ENCODE measurements at regions not wholly inside any gene's neighbourhood (a gene's known extent, or its start where the extent isn't known, plus 50 kb on each side); places are given as distances from the start of the nearest gene placed in this dataset.
A peak's percentile ranks its signal among the peaks of the same experiment; 100 is the strongest.

DNA sequence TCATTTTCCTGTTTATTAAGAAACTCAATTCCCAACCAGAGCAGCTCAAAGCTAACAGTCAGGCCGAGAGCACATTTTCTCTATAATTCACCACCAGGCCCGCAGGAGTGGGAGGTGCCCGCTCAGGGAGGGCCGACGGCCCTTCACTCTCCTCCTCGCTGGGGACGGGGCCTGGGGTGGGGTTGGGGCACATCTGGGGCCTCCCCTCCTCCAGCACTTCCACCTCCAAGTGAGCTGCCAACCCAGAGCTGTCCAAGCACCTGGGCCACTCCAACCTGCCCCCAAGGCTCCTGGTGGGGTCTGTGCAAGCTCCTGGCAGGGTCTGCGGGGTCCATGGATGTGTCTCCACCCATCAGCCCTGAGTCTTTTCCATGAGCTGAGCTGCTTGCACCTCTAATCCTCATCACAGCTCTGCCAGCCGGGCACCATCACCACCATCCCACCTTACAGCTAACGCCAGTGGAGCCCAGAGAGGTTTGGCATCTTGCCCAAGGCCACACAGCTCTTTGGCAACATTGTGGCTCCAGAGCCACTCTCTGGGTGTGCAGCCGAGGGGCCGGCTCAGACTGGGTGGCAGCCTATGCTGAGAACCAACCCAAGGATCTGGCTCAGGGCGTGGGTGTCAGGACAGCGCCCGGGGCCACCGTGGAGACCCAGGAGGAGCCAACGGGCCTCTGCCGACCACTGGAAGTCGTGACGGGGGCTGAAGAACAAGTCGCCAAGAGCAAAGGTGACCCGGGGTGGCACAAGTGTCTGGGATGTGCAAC, 193.5 kb downstream of the BRD1 start:
- TF ChIP-seq PPARA (CRISPR knock-in tag; IDR thresholded peaks at IDR 0.05; ENCODE audit: borderline replicate concordance) = no peak
- TF ChIP-seq ZFP3 (CRISPR knock-in tag; IDR thresholded peaks at IDR 0.05) = no peak
- no peak for TF ChIP-seq TOX (CRISPR knock-in tag; IDR thresholded peaks at IDR 0.05; ENCODE audit: borderline replicate concordance)
- TF ChIP-seq ISL1 (CRISPR knock-in tag; IDR thresholded peaks at IDR 0.05) = no peak
- no peak for TF ChIP-seq ZNF70 (CRISPR knock-in tag; IDR thresholded peaks at IDR 0.05)
- TF ChIP-seq, protein P1, sequence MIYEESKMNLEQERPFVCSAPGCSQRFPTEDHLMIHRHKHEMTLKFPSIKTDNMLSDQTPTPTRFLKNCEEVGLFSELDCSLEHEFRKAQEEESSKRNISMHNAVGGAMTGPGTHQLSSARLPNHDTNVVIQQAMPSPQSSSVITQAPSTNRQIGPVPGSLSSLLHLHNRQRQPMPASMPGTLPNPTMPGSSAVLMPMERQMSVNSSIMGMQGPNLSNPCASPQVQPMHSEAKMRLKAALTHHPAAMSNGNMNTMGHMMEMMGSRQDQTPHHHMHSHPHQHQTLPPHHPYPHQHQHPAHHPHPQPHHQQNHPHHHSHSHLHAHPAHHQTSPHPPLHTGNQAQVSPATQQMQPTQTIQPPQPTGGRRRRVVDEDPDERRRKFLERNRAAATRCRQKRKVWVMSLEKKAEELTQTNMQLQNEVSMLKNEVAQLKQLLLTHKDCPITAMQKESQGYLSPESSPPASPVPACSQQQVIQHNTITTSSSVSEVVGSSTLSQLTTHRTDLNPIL (CRISPR knock-in tag; IDR thresholded peaks at IDR 0.05; ENCODE audit: low read depth) = no peak
- no peak for TF ChIP-seq ARNTL (CRISPR knock-in tag; IDR thresholded peaks at IDR 0.05; ENCODE audit: borderline replicate concordance, low read depth)
- TF ChIP-seq ZFP30 (CRISPR knock-in tag; IDR thresholded peaks at IDR 0.05) = no peak
- no peak for TF ChIP-seq GLIS3 (CRISPR knock-in tag; IDR thresholded peaks at IDR 0.05)
- TF ChIP-seq OSR1 (CRISPR knock-in tag; IDR thresholded peaks at IDR 0.05) = no peak
- TF ChIP-seq ESRRG (CRISPR knock-in tag; IDR thresholded peaks at IDR 0.05) = no peak
- TF ChIP-seq, protein P2, sequence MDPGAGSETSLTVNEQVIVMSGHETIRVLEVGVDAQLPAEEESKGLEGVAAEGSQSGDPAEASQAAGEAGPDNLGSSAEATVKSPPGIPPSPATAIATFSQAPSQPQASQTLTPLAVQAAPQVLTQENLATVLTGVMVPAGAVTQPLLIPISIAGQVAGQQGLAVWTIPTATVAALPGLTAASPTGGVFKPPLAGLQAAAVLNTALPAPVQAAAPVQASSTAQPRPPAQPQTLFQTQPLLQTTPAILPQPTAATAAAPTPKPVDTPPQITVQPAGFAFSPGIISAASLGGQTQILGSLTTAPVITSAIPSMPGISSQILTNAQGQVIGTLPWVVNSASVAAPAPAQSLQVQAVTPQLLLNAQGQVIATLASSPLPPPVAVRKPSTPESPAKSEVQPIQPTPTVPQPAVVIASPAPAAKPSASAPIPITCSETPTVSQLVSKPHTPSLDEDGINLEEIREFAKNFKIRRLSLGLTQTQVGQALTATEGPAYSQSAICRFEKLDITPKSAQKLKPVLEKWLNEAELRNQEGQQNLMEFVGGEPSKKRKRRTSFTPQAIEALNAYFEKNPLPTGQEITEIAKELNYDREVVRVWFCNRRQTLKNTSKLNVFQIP (CRISPR knock-in tag; IDR thresholded peaks at IDR 0.05; ENCODE audit: borderline replicate concordance, low read depth) = no peak
- no peak for TF ChIP-seq TCF4 (CRISPR knock-in tag; IDR thresholded peaks at IDR 0.05; ENCODE audit: borderline replicate concordance)
- TF ChIP-seq ZC3H10 (CRISPR knock-in tag; IDR thresholded peaks at IDR 0.05) = no peak
- TF ChIP-seq CSDC2 (CRISPR knock-in tag; IDR thresholded peaks at IDR 0.05) = no peak
- TF ChIP-seq RARB (CRISPR knock-in tag; IDR thresholded peaks at IDR 0.05) = no peak
- TF ChIP-seq, protein P3, sequence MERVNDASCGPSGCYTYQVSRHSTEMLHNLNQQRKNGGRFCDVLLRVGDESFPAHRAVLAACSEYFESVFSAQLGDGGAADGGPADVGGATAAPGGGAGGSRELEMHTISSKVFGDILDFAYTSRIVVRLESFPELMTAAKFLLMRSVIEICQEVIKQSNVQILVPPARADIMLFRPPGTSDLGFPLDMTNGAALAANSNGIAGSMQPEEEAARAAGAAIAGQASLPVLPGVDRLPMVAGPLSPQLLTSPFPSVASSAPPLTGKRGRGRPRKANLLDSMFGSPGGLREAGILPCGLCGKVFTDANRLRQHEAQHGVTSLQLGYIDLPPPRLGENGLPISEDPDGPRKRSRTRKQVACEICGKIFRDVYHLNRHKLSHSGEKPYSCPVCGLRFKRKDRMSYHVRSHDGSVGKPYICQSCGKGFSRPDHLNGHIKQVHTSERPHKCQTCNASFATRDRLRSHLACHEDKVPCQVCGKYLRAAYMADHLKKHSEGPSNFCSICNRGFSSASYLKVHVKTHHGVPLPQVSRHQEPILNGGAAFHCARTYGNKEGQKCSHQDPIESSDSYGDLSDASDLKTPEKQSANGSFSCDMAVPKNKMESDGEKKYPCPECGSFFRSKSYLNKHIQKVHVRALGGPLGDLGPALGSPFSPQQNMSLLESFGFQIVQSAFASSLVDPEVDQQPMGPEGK (CRISPR knock-in tag; IDR thresholded peaks at IDR 0.05; ENCODE audit: borderline replicate concordance) = no peak
- no peak for TF ChIP-seq BACH2 (CRISPR knock-in tag; IDR thresholded peaks at IDR 0.05; ENCODE audit: borderline replicate concordance)
- TF ChIP-seq SNAI2 (CRISPR knock-in tag; IDR thresholded peaks at IDR 0.05) = no peak
- TF ChIP-seq ZNF8 (CRISPR knock-in tag; IDR thresholded peaks at IDR 0.05) = no peak
- ATAC-seq = no peak

DNA sequence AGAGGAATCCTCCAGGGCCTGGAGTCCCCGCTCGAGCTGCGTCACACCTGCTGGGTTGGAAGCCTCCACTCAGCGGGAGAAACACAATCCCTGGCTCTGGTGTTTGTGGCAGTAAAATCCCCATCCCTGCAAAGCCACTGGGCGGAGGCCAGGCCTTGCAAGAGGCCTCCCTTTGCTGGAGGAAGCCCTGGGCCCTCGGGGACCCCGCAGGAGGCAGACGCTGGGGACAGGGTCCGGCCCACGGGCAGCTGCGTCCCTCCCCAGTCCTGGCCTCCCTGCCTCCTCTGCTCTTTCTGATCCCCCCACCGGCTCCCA, 194.7 kb downstream of the BRD1 start:
- ATAC-seq = no peak

DNA sequence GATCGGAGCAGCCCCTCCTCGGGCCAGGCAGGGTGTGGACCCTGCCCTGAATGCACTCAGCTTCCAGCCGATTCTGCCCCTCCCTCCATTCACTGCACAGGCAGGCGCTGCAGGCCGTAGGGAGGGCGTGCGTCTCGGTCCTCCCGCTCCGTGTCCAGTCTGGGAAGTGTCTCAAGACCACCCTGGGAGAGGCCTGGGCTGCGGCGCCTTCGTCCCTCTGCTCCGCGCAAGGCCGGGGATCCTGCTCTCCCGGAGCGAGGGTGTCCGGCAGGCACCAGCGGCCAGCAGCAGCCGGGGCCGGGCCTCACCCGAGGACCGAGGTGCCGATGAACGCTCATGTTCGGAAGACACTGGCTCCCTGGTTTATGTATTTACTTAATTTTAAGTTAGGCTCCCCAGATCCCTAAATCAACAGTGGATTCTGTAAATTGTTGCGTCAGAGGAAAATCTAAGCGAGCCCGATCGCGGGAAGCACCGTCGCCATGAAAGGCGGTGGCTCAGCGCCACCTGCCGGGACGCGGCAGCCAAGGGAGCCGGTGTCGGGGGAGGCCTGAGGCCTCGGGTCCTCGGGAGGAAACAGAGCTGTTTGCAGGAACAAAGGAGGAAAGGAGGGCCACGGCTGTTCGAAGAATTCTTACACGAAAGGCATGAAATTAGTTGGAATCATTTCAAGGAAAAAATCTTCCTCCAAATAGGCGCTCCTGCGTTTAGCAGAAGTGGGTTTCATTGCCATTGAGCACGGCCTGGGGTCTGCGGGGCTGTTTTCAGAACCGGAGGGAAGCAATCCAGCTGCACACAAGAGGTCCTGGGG, 195.3 kb downstream of the BRD1 start:
- ATAC-seq = peak; percentile 83
- TF ChIP-seq ZNF8 (CRISPR knock-in tag; IDR thresholded peaks at IDR 0.05) = no peak
- TF ChIP-seq, protein P4, sequence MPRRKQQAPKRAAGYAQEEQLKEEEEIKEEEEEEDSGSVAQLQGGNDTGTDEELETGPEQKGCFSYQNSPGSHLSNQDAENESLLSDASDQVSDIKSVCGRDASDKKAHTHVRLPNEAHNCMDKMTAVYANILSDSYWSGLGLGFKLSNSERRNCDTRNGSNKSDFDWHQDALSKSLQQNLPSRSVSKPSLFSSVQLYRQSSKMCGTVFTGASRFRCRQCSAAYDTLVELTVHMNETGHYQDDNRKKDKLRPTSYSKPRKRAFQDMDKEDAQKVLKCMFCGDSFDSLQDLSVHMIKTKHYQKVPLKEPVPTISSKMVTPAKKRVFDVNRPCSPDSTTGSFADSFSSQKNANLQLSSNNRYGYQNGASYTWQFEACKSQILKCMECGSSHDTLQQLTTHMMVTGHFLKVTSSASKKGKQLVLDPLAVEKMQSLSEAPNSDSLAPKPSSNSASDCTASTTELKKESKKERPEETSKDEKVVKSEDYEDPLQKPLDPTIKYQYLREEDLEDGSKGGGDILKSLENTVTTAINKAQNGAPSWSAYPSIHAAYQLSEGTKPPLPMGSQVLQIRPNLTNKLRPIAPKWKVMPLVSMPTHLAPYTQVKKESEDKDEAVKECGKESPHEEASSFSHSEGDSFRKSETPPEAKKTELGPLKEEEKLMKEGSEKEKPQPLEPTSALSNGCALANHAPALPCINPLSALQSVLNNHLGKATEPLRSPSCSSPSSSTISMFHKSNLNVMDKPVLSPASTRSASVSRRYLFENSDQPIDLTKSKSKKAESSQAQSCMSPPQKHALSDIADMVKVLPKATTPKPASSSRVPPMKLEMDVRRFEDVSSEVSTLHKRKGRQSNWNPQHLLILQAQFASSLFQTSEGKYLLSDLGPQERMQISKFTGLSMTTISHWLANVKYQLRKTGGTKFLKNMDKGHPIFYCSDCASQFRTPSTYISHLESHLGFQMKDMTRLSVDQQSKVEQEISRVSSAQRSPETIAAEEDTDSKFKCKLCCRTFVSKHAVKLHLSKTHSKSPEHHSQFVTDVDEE (CRISPR knock-in tag; IDR thresholded peaks at IDR 0.05) = no peak
- TF ChIP-seq, protein P2 (CRISPR knock-in tag; IDR thresholded peaks at IDR 0.05; ENCODE audit: borderline replicate concordance, low read depth) = no peak
- TF ChIP-seq SNAI2 (CRISPR knock-in tag; IDR thresholded peaks at IDR 0.05) = no peak
- TF ChIP-seq BACH2 (CRISPR knock-in tag; IDR thresholded peaks at IDR 0.05; ENCODE audit: borderline replicate concordance) = no peak
- TF ChIP-seq ISL1 (CRISPR knock-in tag; IDR thresholded peaks at IDR 0.05) = no peak
- TF ChIP-seq RARB (CRISPR knock-in tag; IDR thresholded peaks at IDR 0.05) = no peak
- TF ChIP-seq ZC3H10 (CRISPR knock-in tag; IDR thresholded peaks at IDR 0.05) = no peak

More for the DNA sequence above, 194.7 kb downstream of the BRD1 start:
- TF ChIP-seq TCF4 (CRISPR knock-in tag; IDR thresholded peaks at IDR 0.05; ENCODE audit: borderline replicate concordance) (no peak), SNAI2 (CRISPR knock-in tag; IDR thresholded peaks at IDR 0.05) (no peak), BACH2 (CRISPR knock-in tag; IDR thresholded peaks at IDR 0.05; ENCODE audit: borderline replicate concordance) (no peak), RARB (CRISPR knock-in tag; IDR thresholded peaks at IDR 0.05) (no peak)

Data from SK-N-SH treated with all-trans-retinoic acid at 6 μM for 48 hours (cell line).